LNCAP (cell line): ENCODE measurements at regions not wholly inside any gene's neighbourhood (a gene's known extent, or its start where the extent isn't known, plus 50 kb on each side); places are given as distances from the start of the nearest gene placed in this dataset.

Experiments
- CTCF ChIP-seq: fragments of 450-650 bp; IDR thresholded peaks from 2 replicates; pipeline ENCODE4 v1.5.1; 2017; ENCODE audit warnings: mild to moderate bottlenecking

GRCh38 chr4:18391354-18391728, 369.8 kb upstream of the LCORL start:
- no peak for TF ChIP-seq CTCF

GRCh38 chr4:18390655-18391353, 369.2 kb upstream of the LCORL start:
- TF ChIP-seq CTCF = no peak

GRCh38 chr4:18389115-18389514, 367.6 kb upstream of the LCORL start:
- TF ChIP-seq CTCF = no peak

- no peak for TF ChIP-seq CTCF
Measured at GRCh38 chr4:18388039-18388438, 366.5 kb upstream of the LCORL start.

- TF ChIP-seq CTCF = no peak
Measured at GRCh38 chr4:18381186-18381585, 359.6 kb upstream of the LCORL start.

- no peak for TF ChIP-seq CTCF
Measured at GRCh38 chr4:18369561-18369960, 348.0 kb upstream of the LCORL start.

- TF ChIP-seq CTCF = peak; percentile 84
Measured at GRCh38 chr4:18366892-18367291, 345.3 kb upstream of the LCORL start.

- TF ChIP-seq CTCF = no peak
Measured at GRCh38 chr4:18366136-18366535, 344.6 kb upstream of the LCORL start.
